Omental fat pad (tissue), 3 donors: ENCODE measurements at regions not wholly inside any gene's neighbourhood (a gene's known extent, or its start where the extent isn't known, plus 50 kb on each side); places are given as distances from the start of the nearest gene placed in this dataset.
"Not testable (repeated sequence)": the region's sequence is repeated elsewhere in the genome, so short reads cannot be mapped to it uniquely, and the experiment has no call there.

Experiments used
- ATAC-seq: fragments of 150-250 bp; one replicate; pipeline ENCODE4 v1.9.1; 2016; ENCODE audit warnings: mild to moderate bottlenecking, moderate library complexity; ENCODE audit not compliant: low FRiP score
- DNase-seq: peaks from one replicate; pipeline ENCODE4 v3.0.0-alpha.2; 2019; ENCODE audit warnings: low spot score
- TF ChIP-seq, protein P1 (sequence below), 3 donors: fragments of 450-650 bp; IDR thresholded peaks; one replicate each; pipeline ENCODE4 v1.5.1; 2016 to 2017; ENCODE audit warnings: antibody characterized with exemption in 3 of 3, mild to moderate bottlenecking in 3 of 3, moderate library complexity in 2 of 3

DNA sequence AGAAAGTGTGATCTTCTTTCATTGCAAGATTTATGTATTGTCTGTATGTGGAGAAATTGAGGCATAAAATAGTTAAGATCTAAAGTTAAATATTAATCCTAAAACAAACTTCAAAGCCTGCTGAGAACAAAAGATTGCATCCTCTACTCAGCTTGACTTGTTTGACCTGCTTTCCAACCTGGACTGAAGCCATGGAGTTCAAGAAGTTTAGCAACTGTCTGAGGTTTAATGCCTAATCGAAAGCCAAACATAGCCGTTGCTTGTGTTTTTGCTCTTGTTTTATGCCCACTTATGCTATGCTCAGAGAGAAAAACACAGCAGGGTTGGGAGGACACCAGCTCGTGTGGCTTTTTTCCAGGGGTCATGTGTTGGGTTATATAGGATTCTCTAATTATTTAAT, 135.6 kb downstream of the NUFIP1 start:
- TF ChIP-seq, protein P1, sequence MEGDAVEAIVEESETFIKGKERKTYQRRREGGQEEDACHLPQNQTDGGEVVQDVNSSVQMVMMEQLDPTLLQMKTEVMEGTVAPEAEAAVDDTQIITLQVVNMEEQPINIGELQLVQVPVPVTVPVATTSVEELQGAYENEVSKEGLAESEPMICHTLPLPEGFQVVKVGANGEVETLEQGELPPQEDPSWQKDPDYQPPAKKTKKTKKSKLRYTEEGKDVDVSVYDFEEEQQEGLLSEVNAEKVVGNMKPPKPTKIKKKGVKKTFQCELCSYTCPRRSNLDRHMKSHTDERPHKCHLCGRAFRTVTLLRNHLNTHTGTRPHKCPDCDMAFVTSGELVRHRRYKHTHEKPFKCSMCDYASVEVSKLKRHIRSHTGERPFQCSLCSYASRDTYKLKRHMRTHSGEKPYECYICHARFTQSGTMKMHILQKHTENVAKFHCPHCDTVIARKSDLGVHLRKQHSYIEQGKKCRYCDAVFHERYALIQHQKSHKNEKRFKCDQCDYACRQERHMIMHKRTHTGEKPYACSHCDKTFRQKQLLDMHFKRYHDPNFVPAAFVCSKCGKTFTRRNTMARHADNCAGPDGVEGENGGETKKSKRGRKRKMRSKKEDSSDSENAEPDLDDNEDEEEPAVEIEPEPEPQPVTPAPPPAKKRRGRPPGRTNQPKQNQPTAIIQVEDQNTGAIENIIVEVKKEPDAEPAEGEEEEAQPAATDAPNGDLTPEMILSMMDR (IDR thresholded peaks at IDR 0.05): no peak
- no peak for ATAC-seq
- no peak for DNase-seq

DNA sequence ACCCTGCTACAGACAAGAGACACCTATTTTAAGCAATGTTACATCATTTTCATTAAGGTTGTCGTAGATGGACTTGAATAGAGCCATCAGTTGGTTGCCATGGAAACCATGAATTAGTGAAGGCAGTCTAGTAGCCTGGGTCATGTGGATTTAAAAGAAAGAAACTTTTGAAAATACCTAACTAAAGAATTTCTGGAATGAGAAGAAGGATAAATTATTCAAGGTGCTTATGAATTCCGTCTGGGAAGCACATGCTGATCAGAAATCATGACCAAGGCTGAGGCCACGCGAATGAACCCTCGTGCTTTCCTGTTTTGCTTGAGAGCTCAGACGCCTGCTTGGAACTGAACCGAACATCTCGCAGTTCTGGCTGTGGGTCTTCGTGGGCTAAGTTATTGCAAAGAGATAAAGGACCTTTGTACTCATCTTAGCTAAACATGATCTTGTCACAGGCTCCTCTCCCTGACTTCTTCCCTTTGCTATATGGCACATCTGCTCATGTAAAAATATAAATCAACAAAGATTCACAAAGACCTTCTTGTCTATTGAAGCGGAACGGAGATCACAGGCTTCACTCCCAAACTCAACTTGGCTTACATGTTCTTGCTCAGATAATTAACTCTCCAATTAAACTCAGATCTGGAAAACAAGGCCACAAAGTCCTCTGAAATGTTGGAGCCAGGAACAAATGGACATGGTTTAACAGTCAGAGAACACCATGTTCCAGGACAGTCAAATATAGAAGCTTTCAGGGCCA, 140.2 kb downstream of the NUFIP1 start:
- no peak for DNase-seq
- TF ChIP-seq, protein P1 (IDR thresholded peaks at IDR 0.05): no peak

DNA sequence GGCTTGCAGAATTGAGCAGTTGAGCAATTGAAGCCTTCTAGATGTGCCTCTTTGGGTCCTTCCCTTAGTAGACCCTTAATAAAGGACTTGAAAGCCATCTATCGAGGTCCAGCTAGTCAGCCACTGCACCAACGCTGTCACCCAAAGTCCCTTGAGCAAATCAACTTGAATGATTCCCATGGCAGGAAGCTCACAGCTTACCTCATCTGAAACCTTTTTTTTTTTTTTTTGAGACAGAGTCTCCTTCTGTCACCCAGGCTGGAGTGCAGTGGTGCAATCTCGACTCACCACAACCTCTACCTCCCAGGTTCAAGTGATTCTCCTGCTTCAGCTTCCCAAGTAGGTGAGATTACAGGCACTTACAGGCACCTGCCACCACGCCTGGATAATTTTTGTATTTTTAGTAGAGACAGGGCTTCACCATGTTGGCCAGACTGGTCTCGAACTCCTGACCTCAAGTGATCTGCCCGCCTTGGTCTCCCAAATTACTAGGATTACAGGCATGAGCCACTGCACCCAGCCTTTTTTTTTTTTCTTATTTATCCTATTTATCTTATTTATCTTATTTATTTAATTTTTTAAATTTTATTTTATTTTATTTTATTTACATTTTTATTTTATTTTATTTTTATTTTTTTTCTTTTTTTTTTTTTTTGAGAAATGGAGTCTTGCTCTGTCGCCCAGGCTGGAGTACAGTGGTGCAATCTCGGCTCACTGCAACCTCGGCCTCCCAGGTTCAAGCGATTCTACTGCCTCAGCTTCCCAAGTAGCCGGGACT, 143.8 kb downstream of the NUFIP1 start:
- ATAC-seq, DNase-seq: not testable (repeated sequence)

More for the DNA sequence above, 140.2 kb downstream of the NUFIP1 start:
- ATAC-seq: no peak

DNA sequence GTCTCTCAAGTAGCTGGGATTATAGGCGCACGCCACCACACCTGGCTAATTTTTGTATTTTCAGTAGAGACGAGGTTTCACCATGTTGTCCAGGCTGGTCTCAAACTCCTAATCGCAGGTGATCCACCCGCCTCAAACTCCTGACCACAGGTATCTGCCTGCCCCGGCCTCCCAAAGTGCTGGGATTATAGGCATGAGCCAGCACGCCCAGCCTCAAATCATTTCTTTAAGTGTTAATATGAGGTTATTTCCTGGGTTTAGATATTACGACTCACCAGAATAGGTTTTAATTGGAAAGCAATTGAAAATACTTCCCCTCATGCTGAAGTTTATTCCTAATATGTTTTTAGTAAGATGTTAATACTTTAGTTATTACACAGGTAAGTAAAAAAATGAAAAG, 144.5 kb downstream of the NUFIP1 start:
- no peak for DNase-seq
- no peak for ATAC-seq
- TF ChIP-seq, protein P1 (IDR thresholded peaks at IDR 0.05): no peak

DNA sequence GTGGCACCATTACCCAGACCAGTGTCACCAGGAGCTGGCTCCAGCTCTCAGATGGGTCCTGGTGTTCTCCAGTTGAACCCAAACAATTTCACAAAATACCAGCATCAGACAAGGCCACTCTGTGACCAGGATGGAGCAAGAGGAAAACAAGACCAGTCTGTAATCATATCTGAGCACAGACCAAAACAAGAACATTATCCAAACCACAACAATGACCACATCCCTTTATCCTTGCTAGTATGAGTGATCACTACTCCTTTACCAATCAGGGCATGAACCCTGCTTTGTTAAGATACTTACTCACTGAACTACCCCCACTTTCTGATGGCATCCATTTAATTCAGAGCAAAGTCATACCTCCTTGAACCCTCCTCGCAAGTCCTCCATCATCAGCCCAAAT, 145.9 kb downstream of the NUFIP1 start:
- TF ChIP-seq, protein P1 (IDR thresholded peaks at IDR 0.05): no peak
- ATAC-seq (no peak), DNase-seq (no peak)

DNA sequence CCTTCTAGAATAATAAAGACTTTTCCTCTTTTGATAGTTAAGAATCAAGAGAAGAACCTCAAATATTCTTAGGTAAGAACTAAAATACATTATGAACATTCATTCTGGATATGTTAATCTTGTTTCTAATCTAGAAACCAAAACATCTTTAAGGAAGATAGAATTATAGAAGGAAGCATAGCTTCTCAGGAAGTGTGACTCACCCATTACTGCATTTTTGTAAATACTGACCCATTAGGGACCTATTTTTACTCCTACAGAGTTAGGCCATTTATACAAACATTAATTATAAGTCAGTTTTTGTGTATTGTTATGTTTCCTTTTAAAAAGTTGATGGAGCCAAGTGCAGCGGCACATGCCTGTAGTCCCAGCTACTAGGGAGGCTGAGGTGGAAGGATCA, 147.1 kb downstream of the NUFIP1 start:
- ATAC-seq: no peak

DNA sequence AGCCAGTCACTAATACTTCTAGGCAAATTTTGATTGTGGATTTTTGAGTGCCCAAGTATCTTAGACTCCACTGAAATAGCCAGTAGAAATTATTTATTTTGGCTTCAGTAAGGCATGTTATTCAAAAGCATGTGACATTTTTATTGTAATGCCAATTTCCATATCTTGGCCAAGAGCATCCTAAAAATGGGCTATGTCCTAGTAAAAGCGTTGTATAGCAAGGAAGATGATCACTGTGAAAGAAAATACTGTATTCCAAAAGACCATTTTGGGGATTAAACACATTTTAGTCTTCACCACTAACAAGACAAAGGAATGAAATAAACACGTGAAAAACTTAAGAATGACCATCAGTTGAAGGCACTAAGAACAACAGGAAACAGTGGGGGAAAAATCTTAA, 149.1 kb downstream of the NUFIP1 start:
- ATAC-seq: no peak
- TF ChIP-seq, protein P1 (IDR thresholded peaks at IDR 0.05): no peak

More for the DNA sequence above, 147.1 kb downstream of the NUFIP1 start:
- TF ChIP-seq, protein P1 (IDR thresholded peaks at IDR 0.05): no peak
- no peak for DNase-seq

More for the DNA sequence above, 149.1 kb downstream of the NUFIP1 start:
- DNase-seq: no peak
